HepG2 (cell line): ENCODE measurements at regions not wholly inside any gene's neighbourhood (a gene's known extent, or its start where the extent isn't known, plus 50 kb on each side); places are given as distances from the start of the nearest gene placed in this dataset.

Source experiments
- ATAC-seq: fragments of 200-7000 bp; cut with Tn5 transposase; 3 replicates; pipeline ENCODE4 v1.9.1; 2020; ENCODE audit warnings: mild to moderate bottlenecking, moderate library complexity
- BruUV-seq: library from RNA; stranded (reverse); fragments of 400-500 nt; replicated peaks from 2 replicates; lab custom pipeline; 2021; lab: Mats Ljungman, UMichigan
- CTCF ChIA-PET: fragments of 300-600 bp; formaldehyde crosslinking; extraction: SDS; loops from one replicate; lab custom pipeline; 2021; ENCODE audit warnings: low total read pairs, inconsistent platforms, low intra/inter-chr PET ratio; lab: Yijun Ruan, JAX
- POLR2A ChIA-PET: fragments of 350-600 bp; sonication (Branson Sonifier 250); formaldehyde crosslinking; loops from one replicate; lab custom pipeline; 2020; ENCODE audit warnings: antibody characterized with exemption, inconsistent platforms; lab: Yijun Ruan, JAX
- DNase-seq: peaks from one replicate; pipeline ENCODE4 v3.0.0-alpha.2; 2015; ENCODE audit warnings: low spot score
- FAIRE-seq: peaks from 3 replicates; lab custom pipeline; 2011; peaks lifted over from hg19 to GRCh38; lab: Jason Lieb, UNC
- H2AFZ ChIP-seq: one replicate; pipeline ENCODE4 v1.6.1; 2011; ENCODE audit warnings: low read length, inconsistent platforms
- H3K27ac ChIP-seq: fragments of 300-600 bp; 3 replicates; pipeline ENCODE4 v1.8.0; 2011; ENCODE audit warnings: mixed run types, mild to moderate bottlenecking, mixed read lengths, low read length, inconsistent platforms; ENCODE audit not compliant: insufficient read depth; ENCODE audit errors: extremely low read length
- H3K27me3 ChIP-seq, 2 experiments: fragments of 200-600 bp in 1 of 2; 2 replicates in 1 of 2; 3 replicates in 1 of 2; pipeline versions ENCODE4 v1.6.0 to v1.8.0; 2011; ENCODE audit warnings: low read length in 2 of 2, mild to moderate bottlenecking in 2 of 2, moderate library complexity in 2 of 2, inconsistent platforms in 1 of 2; ENCODE audit not compliant: insufficient read depth in 2 of 2, control insufficient read depth in 1 of 2
- H3K36me3 ChIP-seq, 2 experiments: fragments of 200-600 bp in 1 of 2; replicated peaks in 1 of 2; 2 replicates in 1 of 2; 3 replicates in 1 of 2; pipeline versions ENCODE4 v1.5.1 to v1.8.0; 2011; ENCODE audit warnings: low read length in 2 of 2, inconsistent platforms in 1 of 2; ENCODE audit not compliant: insufficient read depth in 2 of 2, control insufficient read depth in 1 of 2
- H3K4me1 ChIP-seq: 2 replicates; pipeline ENCODE4 v1.5.1; 2012; ENCODE audit warnings: low read length, inconsistent platforms; ENCODE audit not compliant: insufficient read depth
- H3K4me2 ChIP-seq: 2 replicates; pipeline ENCODE4 v1.6.0; 2011; ENCODE audit warnings: low read depth, low read length, inconsistent platforms
- H3K4me3 ChIP-seq, 3 experiments: fragments of 200-600 bp in 1 of 3; sonication (generic), shearing (Covaris generic) in 1 of 3; replicated peaks in 1 of 3; 2 replicates each; pipeline ENCODE4 v1.5.1; 2011 to 2016; ENCODE audit warnings: low read length in 3 of 3, inconsistent platforms in 2 of 3, low read depth in 2 of 3, mild to moderate bottlenecking in 2 of 3, control low read depth in 1 of 3, mixed read lengths in 1 of 3; ENCODE audit not compliant: insufficient read depth in 1 of 3
- H3K79me2 ChIP-seq: one replicate; pipeline ENCODE4 v1.6.1; 2011; ENCODE audit warnings: low read length, inconsistent platforms; ENCODE audit not compliant: insufficient read depth
- H3K9ac ChIP-seq: 2 replicates; pipeline ENCODE4 v1.6.0; 2011; ENCODE audit warnings: mild to moderate bottlenecking, low read depth, low read length, inconsistent platforms; ENCODE audit not compliant: insufficient read depth
- H3K9me3 ChIP-seq: 2 replicates; pipeline ENCODE4 v1.5.1; 2012; ENCODE audit warnings: mild to moderate bottlenecking, low read length
- H4K20me1 ChIP-seq: 2 replicates; pipeline ENCODE4 v1.6.0; 2011; ENCODE audit warnings: inconsistent platforms, mild to moderate bottlenecking, low read length, moderate library complexity; ENCODE audit not compliant: insufficient read depth
- ARID4A ChIP-seq: sonication (generic); formaldehyde crosslinking; IDR thresholded peaks from 2 replicates; pipeline ENCODE4 v1.5.0; 2020; ENCODE audit warnings: mild to moderate bottlenecking, missing genetic modification reagents, borderline replicate concordance
- HMGXB3 ChIP-seq: sonication (generic); formaldehyde crosslinking; IDR thresholded peaks from 2 replicates; pipeline ENCODE4 v1.4.0; 2020; ENCODE audit warnings: missing genetic modification reagents, borderline replicate concordance
- HNRNPL ChIP-seq: fragments of 200-400 bp; formaldehyde crosslinking; IDR thresholded peaks from 2 replicates; pipeline ENCODE4 v1.6.1; 2017; ENCODE audit warnings: mild to moderate bottlenecking, low read depth, low read length
- HNRNPLL ChIP-seq: fragments of 200-400 bp; formaldehyde crosslinking; IDR thresholded peaks from 2 replicates; pipeline ENCODE4 v1.6.1; 2017; ENCODE audit warnings: mild to moderate bottlenecking, low read depth, low read length; ENCODE audit not compliant: poor library complexity, severe bottlenecking
- MTERF4 ChIP-seq: sonication (generic); formaldehyde crosslinking; IDR thresholded peaks from 2 replicates; pipeline ENCODE4 v1.8.0; 2023; ENCODE audit warnings: mild to moderate bottlenecking, missing genetic modification reagents
- NFE2L1 ChIP-seq: sonication (generic); formaldehyde crosslinking; IDR thresholded peaks from 2 replicates; pipeline ENCODE4 v1.4.0; 2020; ENCODE audit warnings: missing genetic modification reagents, mild to moderate bottlenecking, borderline replicate concordance
- WGBS: methylation state at CpG from one replicate; pipeline ENCODE4 v1.1.6; 2017; ENCODE audit warnings: low lambda C conversion rate; 5-methylcytosine and 5-hydroxymethylcytosine counted together
- in situ Hi-C: cut with HindIII; loops from 2 replicates; pipeline ENCODE4 v1.10.0; 2017; ENCODE audit warnings: low pct_unique_long_range_greater_than_20kb; ENCODE audit not compliant: extremely low pct_ligation_motif_present
- intact Hi-C: fragments of 100-400 bp; cut with micrococcal nuclease; formaldehyde crosslinking; loops from one replicate; pipeline ENCODE4 v1.10.0; 2022; ENCODE audit not compliant: unreplicated experiment

- WGBS = 15% methylated on average over 3 of the region's 3 CpGs
- no peaks in the 10 kb centered on the region for H3K36me3 ChIP-seq
Measured at GRCh38 chr21:23690316-23690715, 1917.0 kb downstream of the MRPL39 start.

More at GRCh38 chr21:23690316-23690715, 1917.0 kb downstream of the MRPL39 start:
- BruUV-seq = no TSS peak
- Histone ChIP-seq H3K79me2 (no peaks in the 10 kb centered on the region), H4K20me1 (no peaks in the 10 kb centered on the region), H3K4me2 (no peak overlapping the region), H2AFZ (no peak overlapping the region), H3K9ac (no peak overlapping the region), H3K4me1 (no peaks in the 10 kb centered on the region), H3K27ac (no peak overlapping the region), H3K27me3 (no peaks in the 10 kb centered on the region), H3K9me3 (peaks cover 58% of the 10 kb centered on the region), H3K4me3 (no peak overlapping the region)
- ChIA-PET CTCF (no interaction called here), POLR2A (no interaction called here)
- DNase-seq (no peak), FAIRE-seq (no peak), ATAC-seq (no peak)
- TF ChIP-seq ARID4A (CRISPR knock-in tag) (no peak), NFE2L1 (CRISPR knock-in tag) (no peak), HMGXB3 (no peak), MTERF4 (no peak), HNRNPL (no peak), HNRNPLL (no peak)
- intact Hi-C loops (no loop called here), in situ Hi-C loops (no loop called here)
